Fibroblast of skin of back (primary cell): ENCODE measurements at regions not wholly inside any gene's neighbourhood (a gene's known extent, or its start where the extent isn't known, plus 50 kb on each side); places are given as distances from the start of the nearest gene placed in this dataset.
"Not testable (repeated sequence)": the region's sequence is repeated elsewhere in the genome, so short reads cannot be mapped to it uniquely, and the experiment has no call there.

Experiments
- DNase-seq: peaks from one replicate; pipeline ENCODE4 v3.0.0-alpha.2; 2013

GRCh38 chr20:36082315-36082915, 72.1 kb upstream of the EPB41L1 start:
- DNase-seq: no peak

- not testable (repeated sequence) for DNase-seq
Observed at GRCh38 chr20:36083200-36083599, 71.3 kb upstream of the EPB41L1 start.

GRCh38 chr20:36084356-36084755, 70.2 kb upstream of the EPB41L1 start:
- no peak for DNase-seq

- DNase-seq: no peak
Observed at GRCh38 chr20:36084897-36085613, 69.5 kb upstream of the EPB41L1 start.

- peak; percentile 53 for DNase-seq
Observed at GRCh38 chr20:36085686-36086267, 68.8 kb upstream of the EPB41L1 start.

GRCh38 chr20:36086767-36087166, 67.8 kb upstream of the EPB41L1 start:
- DNase-seq: no peak

GRCh38 chr20:36090223-36090622, 64.3 kb upstream of the EPB41L1 start:
- DNase-seq: no peak

- no peak for DNase-seq
Observed at GRCh38 chr20:36091561-36092397, 62.8 kb upstream of the EPB41L1 start.

GRCh38 chr20:36092398-36093024, 62.0 kb upstream of the EPB41L1 start:
- DNase-seq: no peak

- DNase-seq: no peak
Observed at GRCh38 chr20:36093025-36093803, 61.3 kb upstream of the EPB41L1 start.

GRCh38 chr20:36093804-36094145, 60.8 kb upstream of the EPB41L1 start:
- no peak for DNase-seq

GRCh38 chr20:36094497-36094896, 60.0 kb upstream of the EPB41L1 start:
- DNase-seq: peak; percentile 55

GRCh38 chr20:36096435-36096834, 58.1 kb upstream of the EPB41L1 start:
- no peak for DNase-seq

GRCh38 chr20:36097337-36098151, 57.0 kb upstream of the EPB41L1 start:
- peak; percentile 90 for DNase-seq

- peak; percentile 74 for DNase-seq
Observed at GRCh38 chr20:36098364-36098763, 56.2 kb upstream of the EPB41L1 start.

- DNase-seq: no peak
Observed at GRCh38 chr20:36099106-36099505, 55.4 kb upstream of the EPB41L1 start.

GRCh38 chr20:36101192-36101591, 53.3 kb upstream of the EPB41L1 start:
- no peak for DNase-seq

GRCh38 chr20:36102306-36102705, 52.2 kb upstream of the EPB41L1 start:
- no peak for DNase-seq

- DNase-seq: no peak
Observed at GRCh38 chr20:36102809-36103596, 51.5 kb upstream of the EPB41L1 start.

GRCh38 chr20:36104244-36104643, 50.3 kb upstream of the EPB41L1 start:
- DNase-seq: no peak
